ENCODE measurements at regions not wholly inside any gene's neighbourhood (a gene's known extent, or its start where the extent isn't known, plus 50 kb on each side); places are given as distances from the start of the nearest gene placed in this dataset.

DNA sequence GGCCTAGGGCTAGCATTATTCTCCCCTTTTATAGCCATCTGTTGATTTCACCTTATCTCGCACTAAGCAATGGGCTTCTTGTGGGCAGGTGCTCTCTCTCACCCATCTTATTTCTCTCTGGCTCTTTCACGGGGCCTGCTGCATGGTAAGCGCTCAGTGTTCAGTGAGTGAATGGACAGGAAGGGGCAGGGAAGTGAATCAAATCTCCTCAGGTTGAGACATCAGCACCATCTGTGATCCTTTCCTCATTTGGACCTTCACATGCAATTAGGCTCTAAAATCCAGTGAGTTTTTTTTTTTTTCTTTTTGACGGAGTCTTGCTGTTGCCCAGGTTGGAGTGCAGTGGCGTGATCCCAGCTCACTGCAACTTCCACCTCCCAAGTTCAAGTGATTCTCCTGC is 76.5 kb upstream of the EZR start:
- TF ChIP-seq MYC (IDR thresholded peaks at IDR 0.05; ENCODE audit: borderline replicate concordance, low read length) (no peak), RAD21 (conservative IDR thresholded peaks at IDR 0.05 in 1 of 2, IDR thresholded peaks at IDR 0.05 in 1 of 2) (no peak), POLR2A (IDR thresholded peaks at IDR 0.05; ENCODE audit: low read length) (no peak), EHMT2 (IDR thresholded peaks at IDR 0.05; ENCODE audit: low read depth) (no peak), JUN (IDR thresholded peaks at IDR 0.05) (no peak), EP300 (IDR thresholded peaks at IDR 0.05) (no peak), RFX5 (IDR thresholded peaks at IDR 0.05) (no peak)
- TF ChIP-seq, protein P1, sequence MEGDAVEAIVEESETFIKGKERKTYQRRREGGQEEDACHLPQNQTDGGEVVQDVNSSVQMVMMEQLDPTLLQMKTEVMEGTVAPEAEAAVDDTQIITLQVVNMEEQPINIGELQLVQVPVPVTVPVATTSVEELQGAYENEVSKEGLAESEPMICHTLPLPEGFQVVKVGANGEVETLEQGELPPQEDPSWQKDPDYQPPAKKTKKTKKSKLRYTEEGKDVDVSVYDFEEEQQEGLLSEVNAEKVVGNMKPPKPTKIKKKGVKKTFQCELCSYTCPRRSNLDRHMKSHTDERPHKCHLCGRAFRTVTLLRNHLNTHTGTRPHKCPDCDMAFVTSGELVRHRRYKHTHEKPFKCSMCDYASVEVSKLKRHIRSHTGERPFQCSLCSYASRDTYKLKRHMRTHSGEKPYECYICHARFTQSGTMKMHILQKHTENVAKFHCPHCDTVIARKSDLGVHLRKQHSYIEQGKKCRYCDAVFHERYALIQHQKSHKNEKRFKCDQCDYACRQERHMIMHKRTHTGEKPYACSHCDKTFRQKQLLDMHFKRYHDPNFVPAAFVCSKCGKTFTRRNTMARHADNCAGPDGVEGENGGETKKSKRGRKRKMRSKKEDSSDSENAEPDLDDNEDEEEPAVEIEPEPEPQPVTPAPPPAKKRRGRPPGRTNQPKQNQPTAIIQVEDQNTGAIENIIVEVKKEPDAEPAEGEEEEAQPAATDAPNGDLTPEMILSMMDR (IDR thresholded peaks at IDR 0.05): no peak
- TF ChIP-seq, protein P2, sequence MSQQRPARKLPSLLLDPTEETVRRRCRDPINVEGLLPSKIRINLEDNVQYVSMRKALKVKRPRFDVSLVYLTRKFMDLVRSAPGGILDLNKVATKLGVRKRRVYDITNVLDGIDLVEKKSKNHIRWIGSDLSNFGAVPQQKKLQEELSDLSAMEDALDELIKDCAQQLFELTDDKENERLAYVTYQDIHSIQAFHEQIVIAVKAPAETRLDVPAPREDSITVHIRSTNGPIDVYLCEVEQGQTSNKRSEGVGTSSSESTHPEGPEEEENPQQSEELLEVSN (IDR thresholded peaks at IDR 0.05; ENCODE audit: borderline replicate concordance, low read depth): no peak
